Tibial nerve (tissue), 4 donors: ENCODE measurements at regions not wholly inside any gene's neighbourhood (a gene's known extent, or its start where the extent isn't known, plus 50 kb on each side); places are given as distances from the start of the nearest gene placed in this dataset.

Source experiments
- DNase-seq, 2 donors: peaks; one replicate each; pipeline ENCODE4 v3.0.0-alpha.2; 2019; ENCODE audit warnings: low spot score in 2 of 2
- H3K27ac ChIP-seq, 4 donors: fragments of 200-600 bp; sonication (generic) in 3 of 4; one replicate each; pipeline ENCODE4 v1.5.1; 2017 to 2019; ENCODE audit warnings: mild to moderate bottlenecking in 1 of 4
- H3K27me3 ChIP-seq, 2 donors: fragments of 200-600 bp; sonication (generic) in 1 of 2; one replicate each; pipeline versions ENCODE4 v1.5.1 to v1.6.0; 2017 to 2019
- H3K36me3 ChIP-seq, 3 donors: fragments of 200-600 bp; sonication (generic); one replicate each; pipeline ENCODE4 v1.5.1; 2018 to 2019
- H3K4me1 ChIP-seq, 4 donors: fragments of 200-600 bp; sonication (generic) in 3 of 4; one replicate each; pipeline ENCODE4 v1.5.1; 2017 to 2019
- H3K4me3 ChIP-seq, 4 donors: fragments of 200-600 bp; sonication (generic) in 3 of 4; one replicate each; pipeline ENCODE4 v1.5.1; 2017 to 2019; ENCODE audit warnings: mild to moderate bottlenecking in 1 of 4, moderate library complexity in 1 of 4
- H3K9me3 ChIP-seq, 4 donors: fragments of 200-600 bp; sonication (generic) in 3 of 4; one replicate each; pipeline ENCODE4 v1.5.1; 2017 to 2019
- EP300 ChIP-seq, 2 donors: sonication (generic); formaldehyde crosslinking; IDR thresholded peaks; one replicate each; pipeline ENCODE4 v1.6.1; 2017; ENCODE audit warnings: antibody characterized with exemption in 2 of 2, mild to moderate bottlenecking in 1 of 2
- POLR2A ChIP-seq, 2 donors: fragments of 450-650 bp; IDR thresholded peaks; one replicate each; pipeline ENCODE4 v1.6.1; 2017; ENCODE audit warnings: antibody characterized with exemption in 2 of 2, mild to moderate bottlenecking in 2 of 2, moderate library complexity in 2 of 2
- WGBS, 2 donors: methylation state at CpG; one replicate each; pipeline ENCODE4 v1.1.5; 2018; 5-methylcytosine and 5-hydroxymethylcytosine counted together
- TF ChIP-seq, protein P1 (sequence below), 5 experiments: fragments of 200-600 bp in 3 of 5; fragments of 450-650 bp in 2 of 5; sonication (generic) in 3 of 5; IDR thresholded peaks; one replicate each; pipeline ENCODE4 v1.5.1; 2016 to 2019; ENCODE audit warnings: antibody characterized with exemption in 5 of 5, mild to moderate bottlenecking in 3 of 5, moderate library complexity in 2 of 5

DNA sequence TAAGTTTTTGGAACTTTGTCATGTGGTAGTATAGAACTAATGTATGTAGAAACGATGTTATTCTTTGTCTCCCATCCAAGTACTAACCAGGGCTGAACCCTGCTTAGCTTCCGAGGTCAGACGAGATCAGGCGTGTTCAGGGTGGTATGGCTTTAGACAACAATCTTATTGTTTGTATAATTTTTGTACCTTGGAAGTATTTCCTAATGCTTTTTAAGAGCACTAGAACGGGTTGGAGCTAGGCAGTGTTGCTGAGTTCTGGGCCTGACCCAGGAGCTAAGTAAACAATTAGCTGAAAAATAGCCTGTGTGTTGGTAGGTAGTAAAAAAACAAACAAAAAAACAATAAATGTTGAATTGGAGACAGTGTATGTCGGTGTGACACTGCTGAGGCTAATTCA lies 244.3 kb downstream of the EMP1 start:
- Histone ChIP-seq H3K4me1 (peaks cover 0 to 15% (median 0%) of the 10 kb centered on the region in 4 donors), H3K4me3 (no peak overlapping the region), H3K36me3 (no peaks in the 10 kb centered on the region), H3K27me3 (no peaks in the 10 kb centered on the region), H3K27ac (no peak overlapping the region), H3K9me3 (peaks cover 0 to 6% (median 0%) of the 10 kb centered on the region in 4 donors)
- no peak for DNase-seq
- TF ChIP-seq POLR2A (IDR thresholded peaks at IDR 0.05) (no peak), EP300 (IDR thresholded peaks at IDR 0.05) (no peak)
- TF ChIP-seq, protein P1, sequence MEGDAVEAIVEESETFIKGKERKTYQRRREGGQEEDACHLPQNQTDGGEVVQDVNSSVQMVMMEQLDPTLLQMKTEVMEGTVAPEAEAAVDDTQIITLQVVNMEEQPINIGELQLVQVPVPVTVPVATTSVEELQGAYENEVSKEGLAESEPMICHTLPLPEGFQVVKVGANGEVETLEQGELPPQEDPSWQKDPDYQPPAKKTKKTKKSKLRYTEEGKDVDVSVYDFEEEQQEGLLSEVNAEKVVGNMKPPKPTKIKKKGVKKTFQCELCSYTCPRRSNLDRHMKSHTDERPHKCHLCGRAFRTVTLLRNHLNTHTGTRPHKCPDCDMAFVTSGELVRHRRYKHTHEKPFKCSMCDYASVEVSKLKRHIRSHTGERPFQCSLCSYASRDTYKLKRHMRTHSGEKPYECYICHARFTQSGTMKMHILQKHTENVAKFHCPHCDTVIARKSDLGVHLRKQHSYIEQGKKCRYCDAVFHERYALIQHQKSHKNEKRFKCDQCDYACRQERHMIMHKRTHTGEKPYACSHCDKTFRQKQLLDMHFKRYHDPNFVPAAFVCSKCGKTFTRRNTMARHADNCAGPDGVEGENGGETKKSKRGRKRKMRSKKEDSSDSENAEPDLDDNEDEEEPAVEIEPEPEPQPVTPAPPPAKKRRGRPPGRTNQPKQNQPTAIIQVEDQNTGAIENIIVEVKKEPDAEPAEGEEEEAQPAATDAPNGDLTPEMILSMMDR (IDR thresholded peaks at IDR 0.05): no peak
- WGBS, 2 donors: 73 to 79% methylated on average over 6 of the region's 6 CpGs

DNA sequence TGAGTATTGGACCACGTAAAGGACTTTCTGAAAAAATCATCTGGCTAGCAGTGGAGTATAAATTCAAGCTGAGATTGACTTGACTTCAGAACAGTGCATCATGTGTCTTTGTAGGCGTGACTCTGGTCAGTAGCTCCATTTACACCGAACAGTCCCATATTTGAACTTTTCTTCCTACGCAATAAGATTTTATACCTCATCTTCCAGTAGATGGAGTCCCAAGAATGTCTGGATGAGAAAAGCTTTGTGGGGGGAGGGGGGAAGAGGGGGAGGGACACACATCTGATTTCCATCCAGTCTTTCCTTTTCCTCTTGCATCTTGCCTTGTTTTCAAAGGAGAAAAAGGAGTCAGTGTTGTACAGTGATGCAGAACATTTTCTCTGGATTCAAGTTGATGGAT lies 241.0 kb downstream of the EMP1 start:
- 57 to 70% methylated on average over 4 of the region's 4 CpGs for WGBS, 2 donors
- no peaks in the 10 kb centered on the region for H3K4me1 ChIP-seq
- H3K4me3 ChIP-seq: no peak overlapping the region
- H3K36me3 ChIP-seq: no peaks in the 10 kb centered on the region
- no peaks in the 10 kb centered on the region for H3K9me3 ChIP-seq
- H3K27ac ChIP-seq: no peak overlapping the region
- no peak for TF ChIP-seq EP300 (IDR thresholded peaks at IDR 0.05)
- TF ChIP-seq, protein P1 (IDR thresholded peaks at IDR 0.05): no peak
- no peak for TF ChIP-seq POLR2A (IDR thresholded peaks at IDR 0.05)
- no peaks in the 10 kb centered on the region for H3K27me3 ChIP-seq
- no peak for DNase-seq

DNA sequence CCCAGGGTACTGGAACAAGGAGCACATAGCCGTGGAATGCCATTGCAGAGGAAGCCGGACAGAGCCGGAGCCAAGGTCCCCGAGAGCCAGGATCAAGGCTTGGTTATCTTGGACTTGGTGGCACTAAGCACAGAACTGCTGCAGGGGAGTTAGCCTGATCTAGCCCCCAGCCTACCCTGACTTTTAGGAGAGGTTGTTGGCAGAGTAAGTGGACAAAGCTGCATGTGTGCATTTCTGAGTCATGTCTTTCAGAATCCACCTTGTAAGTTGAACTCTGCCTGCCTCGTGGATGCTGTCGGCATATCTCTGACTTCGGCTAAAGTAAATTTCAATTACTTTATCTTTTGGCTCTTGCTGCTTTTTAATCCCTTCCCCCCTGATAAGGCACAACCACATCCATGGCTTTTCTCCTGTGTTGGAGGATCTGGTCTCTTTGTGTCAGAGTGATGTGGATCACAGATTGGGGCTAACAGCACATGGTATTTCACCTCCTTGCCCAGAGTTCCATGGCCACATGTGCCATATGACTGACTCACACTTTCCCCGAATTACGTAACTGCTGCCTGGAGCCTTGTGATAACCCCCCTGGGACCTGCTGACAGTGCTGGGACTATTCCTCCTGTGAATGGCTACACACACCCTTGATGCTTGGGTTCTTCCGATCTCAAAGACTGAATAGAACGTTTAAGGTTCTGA lies 240.3 kb downstream of the EMP1 start:
- WGBS, 2 donors: 84 to 86% methylated on average over 11 of the region's 11 CpGs
- DNase-seq: no peak
- Histone ChIP-seq H3K4me1 (no peaks in the 10 kb centered on the region), H3K27me3 (no peaks in the 10 kb centered on the region), H3K9me3 (no peaks in the 10 kb centered on the region), H3K36me3 (no peaks in the 10 kb centered on the region), H3K4me3 (no peak overlapping the region), H3K27ac (no peak overlapping the region)
- TF ChIP-seq POLR2A (IDR thresholded peaks at IDR 0.05): no peak
- no peak for TF ChIP-seq EP300 (IDR thresholded peaks at IDR 0.05)
- TF ChIP-seq, protein P1 (IDR thresholded peaks at IDR 0.05): no peak

DNA sequence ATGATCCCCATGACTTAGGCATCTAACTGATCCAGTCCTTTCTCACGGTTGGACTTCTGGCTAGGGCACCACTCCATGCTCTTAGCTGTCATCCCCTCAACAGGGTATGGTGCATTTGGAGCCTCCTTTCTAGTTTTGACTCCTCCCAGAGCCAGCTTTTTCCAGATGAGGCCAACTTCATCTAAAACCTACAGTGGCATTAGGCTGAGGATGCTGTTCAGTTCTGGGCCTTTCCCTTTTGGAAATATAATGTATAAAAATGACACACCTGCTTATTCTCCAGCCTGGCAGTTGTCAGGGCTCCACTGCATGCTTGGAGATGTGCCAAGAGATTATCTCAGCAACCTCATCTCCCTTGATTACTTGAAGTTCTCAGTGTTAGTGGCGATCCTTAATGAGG lies 239.7 kb downstream of the EMP1 start:
- Histone ChIP-seq H3K36me3 (no peaks in the 10 kb centered on the region), H3K9me3 (no peaks in the 10 kb centered on the region), H3K4me3 (no peak overlapping the region), H3K27ac (no peak overlapping the region), H3K27me3 (no peaks in the 10 kb centered on the region), H3K4me1 (no peaks in the 10 kb centered on the region)
- TF ChIP-seq, protein P1 (IDR thresholded peaks at IDR 0.05): no peak
- TF ChIP-seq POLR2A (IDR thresholded peaks at IDR 0.05) (no peak), EP300 (IDR thresholded peaks at IDR 0.05) (no peak)
- 59 to 74% methylated on average over 2 of the region's 2 CpGs for WGBS, 2 donors
- no peak for DNase-seq

DNA sequence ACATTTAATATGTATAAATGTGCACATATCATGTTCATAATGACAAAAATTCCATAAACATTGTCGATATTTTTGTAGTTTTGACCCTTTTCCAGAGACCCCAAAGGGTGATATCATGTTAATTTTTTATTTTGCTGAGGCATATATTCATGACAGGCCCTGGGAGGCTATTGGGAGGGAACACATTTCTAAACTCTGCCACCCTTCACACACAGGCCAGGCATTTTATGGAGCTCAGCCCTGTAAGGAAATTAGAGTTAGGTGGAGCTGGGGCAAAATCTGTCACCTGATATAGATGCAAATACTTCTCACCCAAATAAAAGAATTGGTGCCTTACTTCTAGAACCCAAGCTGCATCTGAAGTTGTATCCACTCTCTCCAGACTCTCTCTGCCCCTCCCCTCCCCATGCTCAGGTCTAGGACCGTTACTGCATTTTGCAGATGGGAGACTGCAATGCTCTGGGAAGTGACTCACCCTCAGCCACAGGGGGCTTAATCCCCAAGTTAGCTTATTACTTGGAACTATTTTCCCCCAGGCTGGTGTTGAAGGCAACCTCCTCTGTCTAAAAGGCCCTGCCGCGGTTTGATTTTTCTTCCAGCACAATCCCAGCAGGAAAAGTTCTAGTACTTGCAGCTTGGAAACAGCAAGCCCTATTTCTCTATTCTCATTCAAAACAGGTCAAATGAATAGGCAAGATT lies 238.9 kb downstream of the EMP1 start:
- Histone ChIP-seq H3K27me3 (no peaks in the 10 kb centered on the region), H3K36me3 (no peaks in the 10 kb centered on the region), H3K4me1 (no peaks in the 10 kb centered on the region), H3K27ac (no peak overlapping the region), H3K4me3 (no peak overlapping the region), H3K9me3 (no peaks in the 10 kb centered on the region)
- DNase-seq: no peak
- TF ChIP-seq EP300 (IDR thresholded peaks at IDR 0.05): no peak
- no peak for TF ChIP-seq POLR2A (IDR thresholded peaks at IDR 0.05)
- TF ChIP-seq, protein P1 (IDR thresholded peaks at IDR 0.05): no peak
- WGBS, 2 donors: 49 to 50% methylated on average over 4 of the region's 4 CpGs
